Ovary (tissue), 3 donors: ENCODE measurements at regions not wholly inside any gene's neighbourhood (a gene's known extent, or its start where the extent isn't known, plus 50 kb on each side); places are given as distances from the start of the nearest gene placed in this dataset.

Source experiments
- CTCF ChIP-seq, 3 donors: fragments of 450-650 bp in 2 of 3; fragments of 200-600 bp in 1 of 3; IDR thresholded peaks; one replicate each; pipeline versions ENCODE4 v1.5.1 to v1.8.0; 2016 to 2022; ENCODE audit warnings: antibody characterized with exemption in 3 of 3, mild to moderate bottlenecking in 1 of 3
- EP300 ChIP-seq: sonication (generic); formaldehyde crosslinking; IDR thresholded peaks from one replicate; pipeline ENCODE4 v1.6.1; 2017; ENCODE audit warnings: antibody characterized with exemption
- POLR2A ChIP-seq: fragments of 450-650 bp; IDR thresholded peaks from one replicate; pipeline ENCODE4 v1.6.1; 2017; ENCODE audit warnings: antibody characterized with exemption, mild to moderate bottlenecking, moderate library complexity
- donor health status: DM: no; HTN: no; CAD: no.

DNA sequence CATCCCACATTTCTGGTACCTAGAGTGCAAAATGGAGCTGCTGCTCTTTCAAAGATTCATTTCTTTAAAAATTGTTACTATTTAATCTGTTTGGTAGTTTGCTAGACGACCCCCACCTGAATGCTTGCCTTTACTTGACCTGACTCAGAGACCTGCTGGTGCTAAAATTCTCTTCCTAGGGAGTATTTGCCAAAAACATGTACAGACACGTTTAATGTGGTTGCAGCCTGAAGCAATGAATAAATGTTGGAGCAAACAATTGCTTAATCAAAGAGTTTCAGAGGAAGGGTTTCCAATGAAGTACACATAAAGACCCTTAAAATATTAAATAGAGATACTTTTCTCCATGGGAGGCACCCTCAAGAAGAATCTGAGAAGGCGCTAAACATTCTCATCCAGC, 734.4 kb downstream of the CBLN2 start:
- no peak for TF ChIP-seq CTCF (IDR thresholded peaks at IDR 0.05)
- no peak for TF ChIP-seq POLR2A
- no peak for TF ChIP-seq EP300
